ENCODE measurements at regions not wholly inside any gene's neighbourhood (a gene's known extent, or its start where the extent isn't known, plus 50 kb on each side); places are given as distances from the start of the nearest gene placed in this dataset.
"Not testable (repeated sequence)": the region's sequence is repeated elsewhere in the genome, so short reads cannot be mapped to it uniquely, and the experiment has no call there.

- Histone ChIP-seq H2AFZ (ENCODE audit: control insufficient read depth, low read length) (no peak overlapping the region), H3K36me3 (ENCODE audit: control insufficient read depth in 2 of 2, extremely low read depth in 1 of 2, insufficient read depth in 2 of 2, low read length in 2 of 2) (no peaks in the 10 kb centered on the region), H3K9me3 (ENCODE audit: control insufficient read depth, low read depth, low read length) (no peaks in the 10 kb centered on the region), H3K4me3 (ENCODE audit: control insufficient read depth in 2 of 3, extremely low read depth in 1 of 3, insufficient read depth in 2 of 3, low read depth in 1 of 3, low read length in 3 of 3) (no peak overlapping the region), H3K4me2 (ENCODE audit: control insufficient read depth, extremely low read depth, insufficient read depth, low read depth, low read length) (no peak overlapping the region), H3K27ac (ENCODE audit: control insufficient read depth, insufficient read depth, low read length) (no peak overlapping the region), H3K4me1 (ENCODE audit: control insufficient read depth, extremely low read depth, insufficient read depth, low read length) (no peaks in the 10 kb centered on the region), H4K20me1 (ENCODE audit: control insufficient read depth, extremely low read depth, insufficient read depth, low read length) (no peaks in the 10 kb centered on the region), H3K9ac (ENCODE audit: control insufficient read depth, extremely low read depth, insufficient read depth, low read length) (no peak overlapping the region), H3K27me3 (ENCODE audit: control insufficient read depth, extremely low read depth, insufficient read depth, low read length) (no peaks in the 10 kb centered on the region), H3K79me2 (ENCODE audit: control insufficient read depth, insufficient read depth, low read length) (no peaks in the 10 kb centered on the region), H3K9me1 (ENCODE audit: control insufficient read depth, extremely low read depth, insufficient read depth, low read length) (no peaks in the 10 kb centered on the region)
- FAIRE-seq (no peak), DNase-seq (ENCODE audit: low read depth, low spot score) (no peak)
- TF ChIP-seq EZH2 (IDR thresholded peaks at IDR 0.05; ENCODE audit: low read length) (no peak), CTCF (optimal IDR thresholded peaks at IDR 0.05 in 1 of 3, IDR thresholded peaks at IDR 0.05 in 1 of 3, conservative IDR thresholded peaks at IDR 0.05 in 1 of 3; ENCODE audit: extremely low read depth in 1 of 3, insufficient read depth in 2 of 3, low read length in 3 of 3) (no peak)
- dilution Hi-C loops (cut with MboI; ENCODE audit: extremely low pct_ligation_motif_present, low sequenced_read_pairs) = no loop called here
Observed at GRCh38 chr11:24412722-24413121, 84.1 kb upstream of the LUZP2 start.

GRCh38 chr11:24413391-24413790, 83.5 kb upstream of the LUZP2 start:
- FAIRE-seq = no peak
- H3K9me3 ChIP-seq (ENCODE audit: control insufficient read depth, low read depth, low read length) = no peaks in the 10 kb centered on the region
- dilution Hi-C loops (cut with MboI; ENCODE audit: extremely low pct_ligation_motif_present, low sequenced_read_pairs) = no loop called here

GRCh38 chr11:24415955-24416636, 80.8 kb upstream of the LUZP2 start:
- FAIRE-seq; H3K9me1 ChIP-seq (ENCODE audit: control insufficient read depth, extremely low read depth, insufficient read depth, low read length); H2AFZ ChIP-seq (ENCODE audit: control insufficient read depth, low read length); dilution Hi-C loops (cut with MboI; ENCODE audit: extremely low pct_ligation_motif_present, low sequenced_read_pairs); H3K4me1 ChIP-seq (ENCODE audit: control insufficient read depth, extremely low read depth, insufficient read depth, low read length); H3K27me3 ChIP-seq (ENCODE audit: control insufficient read depth, extremely low read depth, insufficient read depth, low read length); H3K9me3 ChIP-seq (ENCODE audit: control insufficient read depth, low read depth, low read length); H4K20me1 ChIP-seq (ENCODE audit: control insufficient read depth, extremely low read depth, insufficient read depth, low read length); H3K36me3 ChIP-seq (ENCODE audit: control insufficient read depth in 2 of 2, extremely low read depth in 1 of 2, insufficient read depth in 2 of 2, low read length in 2 of 2); H3K27ac ChIP-seq (ENCODE audit: control insufficient read depth, insufficient read depth, low read length); H3K4me2 ChIP-seq (ENCODE audit: control insufficient read depth, extremely low read depth, insufficient read depth, low read depth, low read length); H3K79me2 ChIP-seq (ENCODE audit: control insufficient read depth, insufficient read depth, low read length); H3K9ac ChIP-seq (ENCODE audit: control insufficient read depth, extremely low read depth, insufficient read depth, low read length); DNase-seq (ENCODE audit: low read depth, low spot score); H3K4me3 ChIP-seq (ENCODE audit: control insufficient read depth in 2 of 3, extremely low read depth in 1 of 3, insufficient read depth in 2 of 3, low read depth in 1 of 3, low read length in 3 of 3): not testable (repeated sequence)

More at GRCh38 chr11:24413391-24413790, 83.5 kb upstream of the LUZP2 start:
- H3K4me3 ChIP-seq (ENCODE audit: control insufficient read depth in 2 of 3, extremely low read depth in 1 of 3, insufficient read depth in 2 of 3, low read depth in 1 of 3, low read length in 3 of 3) = no peak overlapping the region
- H3K4me1 ChIP-seq (ENCODE audit: control insufficient read depth, extremely low read depth, insufficient read depth, low read length) = no peaks in the 10 kb centered on the region
- H3K4me2 ChIP-seq (ENCODE audit: control insufficient read depth, extremely low read depth, insufficient read depth, low read depth, low read length) = no peak overlapping the region
- no peak overlapping the region for H3K27ac ChIP-seq (ENCODE audit: control insufficient read depth, insufficient read depth, low read length)
- H3K36me3 ChIP-seq (ENCODE audit: control insufficient read depth in 2 of 2, extremely low read depth in 1 of 2, insufficient read depth in 2 of 2, low read length in 2 of 2) = no peaks in the 10 kb centered on the region
- TF ChIP-seq EZH2 (IDR thresholded peaks at IDR 0.05; ENCODE audit: low read length) (no peak), CTCF (optimal IDR thresholded peaks at IDR 0.05 in 1 of 3, IDR thresholded peaks at IDR 0.05 in 1 of 3, conservative IDR thresholded peaks at IDR 0.05 in 1 of 3; ENCODE audit: extremely low read depth in 1 of 3, insufficient read depth in 2 of 3, low read length in 3 of 3) (no peak)
- DNase-seq (ENCODE audit: low read depth, low spot score) = no peak
- no peak overlapping the region for H3K9ac ChIP-seq (ENCODE audit: control insufficient read depth, extremely low read depth, insufficient read depth, low read length)
- H2AFZ ChIP-seq (ENCODE audit: control insufficient read depth, low read length) = no peak overlapping the region
- no peaks in the 10 kb centered on the region for H3K9me1 ChIP-seq (ENCODE audit: control insufficient read depth, extremely low read depth, insufficient read depth, low read length)
- H4K20me1 ChIP-seq (ENCODE audit: control insufficient read depth, extremely low read depth, insufficient read depth, low read length) = no peaks in the 10 kb centered on the region
- H3K27me3 ChIP-seq (ENCODE audit: control insufficient read depth, extremely low read depth, insufficient read depth, low read length) = no peaks in the 10 kb centered on the region
- no peaks in the 10 kb centered on the region for H3K79me2 ChIP-seq (ENCODE audit: control insufficient read depth, insufficient read depth, low read length)
